PC-9 (cell line): ENCODE measurements at regions not wholly inside any gene's neighbourhood (a gene's known extent, or its start where the extent isn't known, plus 50 kb on each side); places are given as distances from the start of the nearest gene placed in this dataset.

ENCODE experiments used
- BruUV-seq: library from RNA; stranded (reverse); fragments of 400-500 nt; replicated peaks from 2 replicates; lab custom pipeline; 2021; lab: Mats Ljungman, UMichigan
- CTCF ChIA-PET: fragments of 300-600 bp; sonication (Branson Sonifier 250); formaldehyde crosslinking; loops from one replicate; lab custom pipeline; 2022; ENCODE audit warnings: antibody characterized with exemption; lab: Charles Lee
- POLR2A ChIA-PET: fragments of 300-600 bp; sonication (Branson Sonifier 250); formaldehyde crosslinking; loops from one replicate; lab custom pipeline; 2022; ENCODE audit warnings: antibody characterized with exemption; ENCODE audit not compliant: unreplicated experiment; lab: Charles Lee
- DNase-seq, 2 experiments: peaks; one replicate each; pipeline versions ENCODE4 v3.0.0 to v3.0.0-alpha.2; 2015 to 2022; ENCODE audit warnings: mixed read lengths in 1 of 2
- H2AFZ ChIP-seq: fragments of 200-600 bp; sonication (generic); 2 replicates; pipeline ENCODE4 v1.8.1; 2017; ENCODE audit warnings: antibody characterized with exemption
- H3F3A ChIP-seq: fragments of 200-600 bp; sonication (generic); 2 replicates; pipeline ENCODE4 v1.8.1; 2017; ENCODE audit warnings: antibody characterized with exemption, mild to moderate bottlenecking, low read depth; ENCODE audit not compliant: insufficient read depth
- H3K27ac ChIP-seq: fragments of 200-600 bp; sonication (generic); 2 replicates; pipeline ENCODE4 v1.6.1; 2016; ENCODE audit warnings: mixed run types
- H3K27me3 ChIP-seq: fragments of 200-600 bp; sonication (generic); 2 replicates; pipeline ENCODE4 v1.6.1; 2016; ENCODE audit warnings: low read depth, mixed run types; ENCODE audit not compliant: insufficient read depth
- H3K36me3 ChIP-seq: fragments of 200-600 bp; sonication (generic); 2 replicates; pipeline ENCODE4 v1.6.1; 2016; ENCODE audit warnings: low read depth, mixed run types
- H3K4me1 ChIP-seq: fragments of 200-600 bp; sonication (generic); replicated peaks from 2 replicates; pipeline ENCODE4 v1.6.1; 2016; ENCODE audit warnings: mixed run types; ENCODE audit not compliant: insufficient read depth
- H3K4me2 ChIP-seq: fragments of 200-600 bp; sonication (generic); 2 replicates; pipeline ENCODE4 v1.6.1; 2017; ENCODE audit warnings: mixed run types
- H3K4me3 ChIP-seq: fragments of 200-600 bp; sonication (generic); 2 replicates; pipeline ENCODE4 v1.6.1; 2016; ENCODE audit warnings: mixed run types
- H3K79me2 ChIP-seq: fragments of 200-600 bp; sonication (generic); 2 replicates; pipeline ENCODE4 v1.6.1; 2017; ENCODE audit warnings: low read depth, mixed run types
- H3K9me2 ChIP-seq: fragments of 200-600 bp; sonication (generic); 2 replicates; pipeline ENCODE4 v1.8.1; 2017; ENCODE audit warnings: mild to moderate bottlenecking; ENCODE audit not compliant: insufficient read depth
- H3K9me3 ChIP-seq: fragments of 200-600 bp; sonication (generic); 2 replicates; pipeline ENCODE4 v1.8.1; 2016; ENCODE audit warnings: low read depth; ENCODE audit not compliant: insufficient read depth
- H4K20me1 ChIP-seq: fragments of 200-600 bp; sonication (generic); 2 replicates; pipeline ENCODE4 v1.8.1; 2017; ENCODE audit not compliant: insufficient read depth
- CTCF ChIP-seq: fragments of 200-600 bp; sonication (generic); conservative IDR thresholded peaks from 2 replicates; pipeline ENCODE4 v1.6.1; 2017; ENCODE audit warnings: mixed run types, antibody characterized with exemption, mild to moderate bottlenecking, moderate library complexity
- EZH2 ChIP-seq: fragments of 200-600 bp; sonication (generic); IDR thresholded peaks from 2 replicates; pipeline ENCODE4 v1.8.0; 2017; ENCODE audit warnings: antibody characterized with exemption, low read depth
- intact Hi-C: fragments of 100-400 bp; cut with micrococcal nuclease; formaldehyde crosslinking; loops from one replicate; pipeline ENCODE4 v1.10.0; 2022; ENCODE audit not compliant: unreplicated experiment

GRCh38 chr3:54033761-54034160 is 88.6 kb upstream of the CACNA2D3 start:
- intact Hi-C loops: no loop called here
- no peak overlapping the region for H3K27ac ChIP-seq
- H3K9me3 ChIP-seq: no peaks in the 10 kb centered on the region
- no peaks in the 10 kb centered on the region for H3K79me2 ChIP-seq
- no peaks in the 10 kb centered on the region for H3K4me1 ChIP-seq
- H4K20me1 ChIP-seq: no peaks in the 10 kb centered on the region
- peaks cover 26% of the 10 kb centered on the region for H3K27me3 ChIP-seq
- H3K4me3 ChIP-seq: no peak overlapping the region
- no peaks in the 10 kb centered on the region for H3F3A ChIP-seq
- H2AFZ ChIP-seq: no peak overlapping the region
- no TSS peak for BruUV-seq
- CTCF ChIA-PET: no interaction called here
- TF ChIP-seq CTCF: no peak
- TF ChIP-seq EZH2: no peak
- H3K4me2 ChIP-seq: no peak overlapping the region
- H3K9me2 ChIP-seq: no peaks in the 10 kb centered on the region
- POLR2A ChIA-PET: no interaction called here
- no peak for DNase-seq
- H3K36me3 ChIP-seq: no peaks in the 10 kb centered on the region

- Histone ChIP-seq H2AFZ (no peak overlapping the region), H3K27me3 (peaks cover 23% of the 10 kb centered on the region; the same call in 1 of the 2 replicates), H3K4me3 (no peak overlapping the region), H4K20me1 (no peaks in the 10 kb centered on the region), H3K4me2 (no peak overlapping the region), H3K4me1 (no peaks in the 10 kb centered on the region), H3K36me3 (no peaks in the 10 kb centered on the region), H3K9me3 (no peaks in the 10 kb centered on the region), H3K27ac (no peak overlapping the region), H3K79me2 (no peaks in the 10 kb centered on the region), H3K9me2 (no peaks in the 10 kb centered on the region), H3F3A (no peaks in the 10 kb centered on the region)
- POLR2A ChIA-PET: no interaction called here
- BruUV-seq: no TSS peak
- CTCF ChIA-PET: no interaction called here
- TF ChIP-seq CTCF: no peak
- TF ChIP-seq EZH2: no peak
- intact Hi-C loops: no loop called here
- DNase-seq: no peak
These were observed 89.8 kb upstream of the CACNA2D3 start for GRCh38 chr3:54032598-54032997.

GRCh38 chr3:54028372-54028771 is 94.0 kb upstream of the CACNA2D3 start:
- Histone ChIP-seq H3K4me1 (no peaks in the 10 kb centered on the region), H3K4me3 (no peak overlapping the region), H3K9me2 (no peaks in the 10 kb centered on the region), H4K20me1 (no peaks in the 10 kb centered on the region), H3F3A (no peaks in the 10 kb centered on the region), H3K79me2 (no peaks in the 10 kb centered on the region), H3K27me3 (0 out of 2 replicates have a peak, but pooled peaks cover 6% of the 10 kb centered on the region), H3K4me2 (no peak overlapping the region), H2AFZ (no peak overlapping the region), H3K9me3 (no peaks in the 10 kb centered on the region), H3K27ac (no peak overlapping the region), H3K36me3 (no peaks in the 10 kb centered on the region)
- DNase-seq: no peak
- no TSS peak for BruUV-seq
- intact Hi-C loops: no loop called here
- POLR2A ChIA-PET: no interaction called here
- TF ChIP-seq EZH2 (no peak), CTCF (no peak)
- CTCF ChIA-PET: no interaction called here
